ENCODE measurements at regions not wholly inside any gene's neighbourhood (a gene's known extent, or its start where the extent isn't known, plus 50 kb on each side); places are given as distances from the start of the nearest gene placed in this dataset.
"Not testable (repeated sequence)": the region's sequence is repeated elsewhere in the genome, so short reads cannot be mapped to it uniquely, and the experiment has no call there.

GRCh38 chr10:38403347-38404117 lies 309.4 kb downstream of the ZNF37A start:
- H3K9me3 ChIP-seq; intact Hi-C loops (cut with DNase I; ENCODE audit: low total_unique reads); H3K27me3 ChIP-seq; H3K36me3 ChIP-seq: not testable (repeated sequence)
- peak overlapping the region; percentile 55 to 76 for H3K4me3 ChIP-seq
- H3K27ac ChIP-seq = peak overlapping the region; percentile 94 to 96
- peaks cover 0 to 12% (median 3%) of the 10 kb centered on the region in 4 donors for H3K4me1 ChIP-seq
- peak in 1 of 2 donors; percentile 60 for DNase-seq
- peak in 1 of 2 experiments; percentile 5 for TF ChIP-seq CTCF (IDR thresholded peaks at IDR 0.05)

GRCh38 chr10:38423634-38424033 lies 329.5 kb downstream of the ZNF37A start:
- peaks cover 3 to 20% (median 6%) of the 10 kb centered on the region in 3 donors for H3K36me3 ChIP-seq
- DNase-seq; H3K27me3 ChIP-seq; H3K4me1 ChIP-seq; H3K9me3 ChIP-seq; intact Hi-C loops (cut with DNase I; ENCODE audit: low total_unique reads); H3K27ac ChIP-seq; H3K4me3 ChIP-seq: not testable (repeated sequence)

GRCh38 chr10:38430242-38430641 lies 336.1 kb downstream of the ZNF37A start:
- H3K27ac ChIP-seq; intact Hi-C loops (cut with DNase I; ENCODE audit: low total_unique reads); H3K4me1 ChIP-seq; H3K27me3 ChIP-seq; H3K9me3 ChIP-seq; H3K4me3 ChIP-seq; DNase-seq: not testable (repeated sequence)
- peaks cover 0 to 20% (median 6%) of the 10 kb centered on the region in 3 donors for H3K36me3 ChIP-seq

- H3K4me1 ChIP-seq; H3K27ac ChIP-seq; H3K27me3 ChIP-seq; H3K9me3 ChIP-seq; H3K4me3 ChIP-seq; intact Hi-C loops (cut with DNase I; ENCODE audit: low total_unique reads); DNase-seq: not testable (repeated sequence)
- peaks cover 0 to 20% (median 0%) of the 10 kb centered on the region in 3 donors for H3K36me3 ChIP-seq
Observed at GRCh38 chr10:38437359-38437758, 343.2 kb downstream of the ZNF37A start.

- H3K4me1 ChIP-seq; H3K27me3 ChIP-seq; DNase-seq; H3K9me3 ChIP-seq; intact Hi-C loops (cut with DNase I; ENCODE audit: low total_unique reads); H3K27ac ChIP-seq; H3K4me3 ChIP-seq: not testable (repeated sequence)
- peaks cover 0 to 45% (median 0%) of the 10 kb centered on the region in 3 donors for H3K36me3 ChIP-seq
Observed at GRCh38 chr10:38448614-38449355, 354.6 kb downstream of the ZNF37A start.

- intact Hi-C loops (cut with DNase I; ENCODE audit: low total_unique reads) = not testable (repeated sequence)
Observed at GRCh38 chr10:38449618-38450017, 355.5 kb downstream of the ZNF37A start.

GRCh38 chr10:38450372-38451057 lies 356.4 kb downstream of the ZNF37A start:
- intact Hi-C loops (cut with DNase I; ENCODE audit: low total_unique reads) = not testable (repeated sequence)

More at GRCh38 chr10:38449618-38450017, 355.5 kb downstream of the ZNF37A start:
- not testable (repeated sequence) for DNase-seq, H3K4me3 ChIP-seq, H3K9me3 ChIP-seq, H3K27ac ChIP-seq, H3K4me1 ChIP-seq, H3K27me3 ChIP-seq
- H3K36me3 ChIP-seq = peaks cover 0 to 45% (median 0%) of the 10 kb centered on the region in 3 donors

GRCh38 chr10:38451306-38451967 lies 357.3 kb downstream of the ZNF37A start:
- not testable (repeated sequence) for H3K27ac ChIP-seq, DNase-seq

More at GRCh38 chr10:38450372-38451057, 356.4 kb downstream of the ZNF37A start:
- peaks cover 0 to 45% (median 0%) of the 10 kb centered on the region in 3 donors for H3K36me3 ChIP-seq
- not testable (repeated sequence) for DNase-seq, H3K27me3 ChIP-seq, H3K27ac ChIP-seq, H3K9me3 ChIP-seq, H3K4me1 ChIP-seq, H3K4me3 ChIP-seq

More at GRCh38 chr10:38451306-38451967, 357.3 kb downstream of the ZNF37A start:
- H3K4me1 ChIP-seq; H3K27me3 ChIP-seq; H3K9me3 ChIP-seq; H3K4me3 ChIP-seq; intact Hi-C loops (cut with DNase I; ENCODE audit: low total_unique reads): not testable (repeated sequence)
- peaks cover 0 to 45% (median 0%) of the 10 kb centered on the region in 3 donors for H3K36me3 ChIP-seq
